Ovary (tissue), 7 donors: ENCODE measurements at regions not wholly inside any gene's neighbourhood (a gene's known extent, or its start where the extent isn't known, plus 50 kb on each side); places are given as distances from the start of the nearest gene placed in this dataset.

Experiments used
- DNase-seq, 5 donors: peaks; one replicate each; pipeline ENCODE4 v3.0.0-alpha.2; 2019 to 2020
- H3K27ac ChIP-seq, 2 donors: fragments of 200-600 bp; one replicate each; pipeline versions ENCODE4 v1.5.1 to v1.8.0; 2019 to 2022
- H3K27me3 ChIP-seq: fragments of 200-600 bp; one replicate; pipeline ENCODE4 v1.8.0; 2022
- H3K36me3 ChIP-seq: fragments of 200-600 bp; sonication (generic); one replicate; pipeline ENCODE4 v1.5.1; 2019
- H3K4me1 ChIP-seq: one replicate; pipeline ENCODE4 v1.8.1; 2013; ENCODE audit warnings: mild to moderate bottlenecking, moderate library complexity; ENCODE audit not compliant: insufficient read depth
- H3K4me3 ChIP-seq: fragments of 200-600 bp; sonication (generic); one replicate; pipeline ENCODE4 v1.5.1; 2017
- H3K9me3 ChIP-seq, 2 donors: fragments of 200-600 bp in 1 of 2; sonication (generic) in 1 of 2; one replicate each; pipeline versions ENCODE4 v1.5.1 to v1.8.1; 2013 to 2019; ENCODE audit warnings: mild to moderate bottlenecking in 1 of 2, moderate library complexity in 1 of 2
- CTCF ChIP-seq, 3 donors: fragments of 450-650 bp in 2 of 3; fragments of 200-600 bp in 1 of 3; IDR thresholded peaks; one replicate each; pipeline versions ENCODE4 v1.5.1 to v1.8.0; 2016 to 2022; ENCODE audit warnings: antibody characterized with exemption in 3 of 3, mild to moderate bottlenecking in 1 of 3
- EP300 ChIP-seq: sonication (generic); formaldehyde crosslinking; IDR thresholded peaks from one replicate; pipeline ENCODE4 v1.6.1; 2017; ENCODE audit warnings: antibody characterized with exemption
- POLR2A ChIP-seq: fragments of 450-650 bp; IDR thresholded peaks from one replicate; pipeline ENCODE4 v1.6.1; 2017; ENCODE audit warnings: antibody characterized with exemption, mild to moderate bottlenecking, moderate library complexity
- WGBS, 3 donors: extraction: QIAGEN DNeasy Blood & Tissue Kit in 1 of 3; methylation state at CpG; one replicate each; pipeline versions ENCODE4 v1.1.5 to v1.1.7; 2013 to 2017; 5-methylcytosine and 5-hydroxymethylcytosine counted together
- intact Hi-C, 4 donors: fragments of 100-400 bp; cut with DNase I; formaldehyde crosslinking; loops; one replicate each; pipeline versions ENCODE4 v1.11.0 to v1.15.1; 2022 to 2023
- donor health status: DM: no; HTN: no; CAD: no; lungs with moderate emphysema.
- donor health status: DM: no; HTN: no; CAD: no.
- donor health status: Bipolar disorder and iron deficiency.
- donor health status: DM: no; HTN: no; CAD: no.
- donor health status: DM: yes; HTN: yes; CAD: no.

GRCh38 chr1:222443566-222443965 is 104.3 kb downstream of the HHIPL2 start:
- TF ChIP-seq POLR2A: no peak
- no peak for TF ChIP-seq CTCF (IDR thresholded peaks at IDR 0.05)
- TF ChIP-seq EP300: no peak
- Histone ChIP-seq H3K9me3 (no peaks in the 10 kb centered on the region), H3K27ac (no peak overlapping the region), H3K4me3 (no peak overlapping the region), H3K27me3 (no peaks in the 10 kb centered on the region), H3K36me3 (no peaks in the 10 kb centered on the region), H3K4me1 (peaks cover 9% of the 10 kb centered on the region)
- 82 to 90% (median 83%) methylated on average over 2 of the region's 2 CpGs for WGBS, 3 donors
- intact Hi-C loops: no loop called here
- no peak for DNase-seq

- Histone ChIP-seq H3K4me1 (peaks cover 9% of the 10 kb centered on the region), H3K27ac (peak overlapping the region in 1 of 2 donors; percentile 31)
- DNase-seq: peak in 1 of 5 donors; percentile 18
Measured at GRCh38 chr1:222441066-222441465, 106.8 kb downstream of the HHIPL2 start.

GRCh38 chr1:222424826-222425225 is 123.1 kb downstream of the HHIPL2 start:
- Histone ChIP-seq H3K9me3 (no peaks in the 10 kb centered on the region), H3K36me3 (no peaks in the 10 kb centered on the region), H3K27me3 (no peaks in the 10 kb centered on the region), H3K4me3 (no peak overlapping the region), H3K4me1 (no peaks in the 10 kb centered on the region), H3K27ac (no peak overlapping the region)
- intact Hi-C loops: no loop called here
- DNase-seq: no peak
- 95 to 96% (median 96%) methylated on average over 1 of the region's 1 CpG for WGBS, 3 donors
- no peak for TF ChIP-seq CTCF (IDR thresholded peaks at IDR 0.05)
- TF ChIP-seq EP300: no peak
- TF ChIP-seq POLR2A: no peak

More at GRCh38 chr1:222441066-222441465, 106.8 kb downstream of the HHIPL2 start:
- intact Hi-C loops: no loop called here
- H3K9me3 ChIP-seq: no peaks in the 10 kb centered on the region
- no peaks in the 10 kb centered on the region for H3K27me3 ChIP-seq
- no peaks in the 10 kb centered on the region for H3K36me3 ChIP-seq
- no peak overlapping the region for H3K4me3 ChIP-seq
- WGBS, 3 donors: 22 to 33% (median 25%) methylated on average over 5 of the region's 5 CpGs
- TF ChIP-seq POLR2A (no peak), CTCF (IDR thresholded peaks at IDR 0.05) (no peak), EP300 (no peak)

- intact Hi-C loops: no loop called here
- no peak overlapping the region for H3K27ac ChIP-seq
- no peaks in the 10 kb centered on the region for H3K9me3 ChIP-seq
- no peak for DNase-seq
- H3K36me3 ChIP-seq: no peaks in the 10 kb centered on the region
- H3K27me3 ChIP-seq: no peaks in the 10 kb centered on the region
- no peak overlapping the region for H3K4me3 ChIP-seq
- no peaks in the 10 kb centered on the region for H3K4me1 ChIP-seq
- no peak for TF ChIP-seq POLR2A
- no peak for TF ChIP-seq EP300
- TF ChIP-seq CTCF (IDR thresholded peaks at IDR 0.05): no peak
Measured at GRCh38 chr1:222421380-222421779, 126.5 kb downstream of the HHIPL2 start.

GRCh38 chr1:222420633-222421032 is 127.3 kb downstream of the HHIPL2 start:
- Histone ChIP-seq H3K36me3 (no peaks in the 10 kb centered on the region), H3K27ac (no peak overlapping the region), H3K27me3 (no peaks in the 10 kb centered on the region), H3K4me1 (no peaks in the 10 kb centered on the region), H3K4me3 (no peak overlapping the region), H3K9me3 (no peaks in the 10 kb centered on the region)
- DNase-seq: no peak
- intact Hi-C loops: no loop called here
- TF ChIP-seq CTCF (IDR thresholded peaks at IDR 0.05): no peak
- TF ChIP-seq EP300: no peak
- TF ChIP-seq POLR2A: no peak
- WGBS, 3 donors: 90 to 95% (median 93%) methylated on average over 1 of the region's 1 CpG
